SKM-1 treated with dmso at 0.1 percent for 144 hours (cell line): ENCODE measurements at regions not wholly inside any gene's neighbourhood (a gene's known extent, or its start where the extent isn't known, plus 50 kb on each side); places are given as distances from the start of the nearest gene placed in this dataset.
A peak's percentile ranks its signal among the peaks of the same experiment; 100 is the strongest.
"Not testable (repeated sequence)": the region's sequence is repeated elsewhere in the genome, so short reads cannot be mapped to it uniquely, and the experiment has no call there.

ENCODE experiments used
- DNase-seq: peaks from one replicate; lab custom pipeline; 2025; ENCODE audit not compliant: unreplicated experiment; lab: John Stamatoyannopoulos, UW

GRCh38 chr1:229710746-229711145 lies 84.7 kb downstream of the URB2 start:
- no peak for DNase-seq

GRCh38 chr1:229714306-229714705 lies 88.3 kb downstream of the URB2 start:
- DNase-seq: no peak

DNA sequence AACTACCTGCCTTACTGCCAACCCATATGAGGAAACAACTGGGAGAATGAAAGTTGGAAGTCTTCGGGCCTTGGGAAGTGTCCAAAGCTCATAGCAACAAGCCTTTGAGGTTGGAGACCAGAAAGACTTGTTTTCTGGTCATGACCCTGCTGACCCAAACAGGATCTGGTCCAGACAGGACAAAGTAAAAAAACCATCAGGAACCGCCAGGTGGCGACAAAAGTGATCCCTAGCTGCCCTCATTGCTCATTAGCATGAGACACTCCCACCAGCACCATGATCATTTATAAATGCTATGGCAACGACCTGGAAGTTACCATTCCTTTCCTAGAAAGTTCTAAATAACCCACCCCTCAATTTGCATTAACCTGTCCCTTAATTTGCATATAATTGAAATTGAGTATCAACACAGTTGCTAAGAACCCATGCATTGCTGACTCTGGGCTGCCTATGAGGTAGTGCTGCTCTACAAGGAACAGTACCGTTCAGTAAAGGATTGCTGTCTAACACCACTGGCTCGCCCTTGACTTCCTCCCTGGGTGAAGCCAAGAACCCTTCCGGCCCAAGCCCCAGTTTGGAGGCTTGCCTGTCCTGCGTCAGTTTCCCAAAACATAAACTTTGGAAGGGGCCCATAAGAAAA lies 89.0 kb downstream of the URB2 start:
- DNase-seq: peak; percentile 68

GRCh38 chr1:229716069-229716468 lies 90.0 kb downstream of the URB2 start:
- DNase-seq: no peak

- DNase-seq: no peak
These were observed 90.7 kb downstream of the URB2 start for GRCh38 chr1:229716704-229717103.

DNA sequence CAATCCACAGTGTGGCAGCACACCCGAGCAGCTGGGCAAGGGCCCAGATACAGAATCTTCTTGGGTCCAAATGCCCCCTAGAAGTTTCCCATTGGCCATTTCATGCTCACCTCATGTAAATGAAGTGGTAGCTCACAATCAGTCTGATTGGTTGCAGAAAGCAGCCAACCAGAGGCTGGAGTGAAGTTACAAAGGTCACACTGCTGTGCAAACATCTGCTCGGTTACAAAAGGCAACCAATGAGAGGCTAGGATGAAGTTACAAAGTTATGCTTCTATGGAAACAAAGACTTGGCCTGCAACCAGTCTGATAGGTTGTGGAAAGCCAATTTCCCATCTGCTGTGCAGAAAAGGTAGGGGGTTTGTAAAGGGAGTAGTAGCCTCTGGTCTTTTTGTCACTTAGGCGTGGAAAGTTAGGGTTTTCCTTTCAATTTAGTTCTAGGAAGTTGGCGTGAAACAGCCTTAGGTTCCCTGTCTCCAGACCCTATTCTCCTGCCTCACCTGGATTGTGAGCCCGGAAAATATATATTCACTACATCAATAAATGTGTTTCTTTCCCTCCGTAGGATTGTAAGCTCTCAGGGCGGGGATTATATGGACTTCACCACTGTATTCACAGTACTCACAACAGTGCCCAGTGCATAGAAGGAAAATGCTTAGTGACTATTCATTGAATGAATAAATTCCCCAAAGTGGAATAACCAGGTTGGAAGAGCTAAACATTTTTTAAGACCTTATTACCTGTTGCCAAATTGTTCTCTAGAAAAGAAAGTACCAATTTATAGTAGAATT lies 91.9 kb downstream of the URB2 start:
- DNase-seq: no peak

- DNase-seq: no peak
These were observed 100.0 kb downstream of the URB2 start for GRCh38 chr1:229726061-229726460.

GRCh38 chr1:229729916-229730315 lies 103.9 kb downstream of the URB2 start:
- no peak for DNase-seq

- no peak for DNase-seq
These were observed 104.5 kb downstream of the URB2 start for GRCh38 chr1:229730573-229730972.

GRCh38 chr1:229732061-229732460 lies 106.0 kb downstream of the URB2 start:
- DNase-seq: no peak

DNA sequence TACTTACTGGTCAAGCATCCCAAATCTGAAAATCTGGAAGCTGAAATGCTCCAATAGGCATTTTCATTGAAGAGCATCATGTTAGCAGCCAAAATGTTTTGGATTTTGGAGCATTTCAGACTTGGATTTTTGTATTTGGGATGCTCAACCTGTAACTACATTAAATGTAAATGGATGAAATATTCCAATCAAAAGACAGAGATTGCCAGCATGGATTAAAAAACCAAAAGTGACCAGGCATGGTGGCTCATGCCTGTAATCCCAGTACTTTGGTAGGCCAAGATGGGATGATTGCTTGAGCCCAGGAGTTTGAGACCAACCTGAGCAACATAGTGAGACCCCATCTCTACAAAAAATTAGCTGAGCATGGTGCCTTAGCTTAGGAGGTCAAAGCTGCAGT lies 110.3 kb downstream of the URB2 start:
- no peak for DNase-seq

DNA sequence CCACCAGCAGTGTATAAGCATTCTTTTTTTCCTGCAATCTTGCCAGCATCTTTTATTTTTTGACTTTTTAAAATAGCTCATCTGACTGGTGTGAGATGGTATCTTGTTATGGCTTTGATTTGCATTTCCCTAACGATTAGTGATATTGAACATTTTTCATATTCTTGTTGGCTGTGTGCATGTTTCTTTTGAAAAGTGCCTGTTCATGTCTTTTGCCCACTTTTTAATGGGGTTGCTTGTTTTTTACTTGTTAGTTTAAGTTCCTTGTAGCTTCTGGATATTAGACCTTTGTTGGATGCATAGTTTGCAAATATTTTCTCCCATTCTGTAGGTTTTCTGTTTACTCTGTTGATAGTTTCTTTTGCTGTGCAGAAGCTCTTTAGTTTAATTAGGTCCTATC lies 116.6 kb downstream of the URB2 start:
- not testable (repeated sequence) for DNase-seq

GRCh38 chr1:229749992-229750391 lies 123.9 kb downstream of the URB2 start:
- no peak for DNase-seq

- DNase-seq: no peak
These were observed 125.6 kb downstream of the URB2 start for GRCh38 chr1:229751610-229752009.

GRCh38 chr1:229752679-229753078 lies 126.6 kb downstream of the URB2 start:
- DNase-seq: no peak

DNA sequence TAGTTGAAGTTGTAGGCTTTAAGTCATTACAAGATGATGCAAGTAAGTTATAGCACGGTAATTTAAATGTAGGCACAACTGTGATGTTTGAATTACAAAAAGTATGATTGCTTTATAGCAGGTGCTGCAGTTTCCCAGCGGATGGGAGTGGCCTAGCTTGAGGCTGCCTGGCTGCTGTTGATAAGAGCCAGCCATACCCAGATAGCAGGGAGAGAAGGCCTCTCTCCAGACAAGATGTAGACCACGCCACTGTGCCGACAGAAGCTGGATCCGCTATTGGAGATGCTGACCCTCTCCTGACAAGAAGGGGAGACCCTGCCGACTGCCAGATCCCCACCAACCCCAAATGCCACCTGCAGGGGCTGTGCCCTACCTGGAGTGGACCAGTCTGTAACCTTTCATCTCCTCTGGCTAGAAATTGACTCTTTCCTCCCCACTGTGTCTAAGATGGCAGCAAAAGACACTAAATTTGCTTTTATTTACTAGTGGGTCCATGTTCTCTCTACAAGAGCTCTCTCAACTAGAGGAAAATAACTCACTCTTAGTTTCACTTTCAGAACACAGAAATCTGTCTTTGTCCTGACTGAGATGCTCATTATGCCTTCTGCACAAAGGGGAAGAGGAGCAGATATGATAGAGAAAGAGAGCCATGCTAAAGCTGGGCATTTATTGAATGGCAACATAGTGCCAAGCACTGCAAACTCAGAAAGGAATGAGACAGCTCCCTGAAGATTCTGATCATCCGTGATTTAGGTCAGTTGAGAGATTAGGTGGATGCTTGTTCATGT lies 127.9 kb downstream of the URB2 start:
- DNase-seq: no peak

DNA sequence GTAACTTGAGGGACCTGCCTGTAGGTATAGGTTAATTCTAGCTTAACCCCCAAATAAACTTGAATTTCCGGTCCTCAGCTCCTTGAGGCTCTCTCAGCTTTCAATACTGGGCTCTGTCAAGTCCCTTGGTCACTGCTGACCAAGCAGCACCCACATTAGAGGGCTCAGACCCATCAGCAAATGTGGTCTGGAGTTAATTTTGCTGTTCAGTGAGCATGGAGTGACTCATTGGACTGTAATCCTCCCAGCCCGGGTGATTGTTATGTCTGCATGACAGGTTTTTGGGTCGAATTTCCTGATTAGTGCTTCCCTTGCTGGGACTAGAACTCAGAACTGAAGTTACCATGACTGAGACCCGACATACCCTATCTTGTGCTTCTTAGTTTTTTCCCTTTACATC lies 130.6 kb downstream of the URB2 start:
- DNase-seq: no peak

DNA sequence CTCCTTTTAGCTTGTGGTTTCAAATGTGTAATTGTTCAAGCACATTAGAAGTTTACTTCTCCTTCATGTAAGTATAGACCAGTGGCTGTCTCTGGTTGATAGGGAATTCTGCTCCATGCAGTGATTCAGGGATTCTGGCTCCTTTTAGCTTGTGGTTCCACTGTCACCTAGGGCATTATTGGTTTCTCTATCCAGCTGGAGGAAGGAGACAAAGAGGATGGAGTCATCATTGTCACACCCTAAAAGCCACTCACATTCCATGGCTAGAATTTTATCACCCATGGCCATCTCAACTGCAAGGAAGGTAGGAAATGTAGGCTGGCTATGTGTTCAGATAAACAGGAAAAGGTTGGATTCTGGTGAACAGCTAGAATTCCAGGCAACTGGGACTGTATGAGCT lies 131.2 kb downstream of the URB2 start:
- no peak for DNase-seq

DNA sequence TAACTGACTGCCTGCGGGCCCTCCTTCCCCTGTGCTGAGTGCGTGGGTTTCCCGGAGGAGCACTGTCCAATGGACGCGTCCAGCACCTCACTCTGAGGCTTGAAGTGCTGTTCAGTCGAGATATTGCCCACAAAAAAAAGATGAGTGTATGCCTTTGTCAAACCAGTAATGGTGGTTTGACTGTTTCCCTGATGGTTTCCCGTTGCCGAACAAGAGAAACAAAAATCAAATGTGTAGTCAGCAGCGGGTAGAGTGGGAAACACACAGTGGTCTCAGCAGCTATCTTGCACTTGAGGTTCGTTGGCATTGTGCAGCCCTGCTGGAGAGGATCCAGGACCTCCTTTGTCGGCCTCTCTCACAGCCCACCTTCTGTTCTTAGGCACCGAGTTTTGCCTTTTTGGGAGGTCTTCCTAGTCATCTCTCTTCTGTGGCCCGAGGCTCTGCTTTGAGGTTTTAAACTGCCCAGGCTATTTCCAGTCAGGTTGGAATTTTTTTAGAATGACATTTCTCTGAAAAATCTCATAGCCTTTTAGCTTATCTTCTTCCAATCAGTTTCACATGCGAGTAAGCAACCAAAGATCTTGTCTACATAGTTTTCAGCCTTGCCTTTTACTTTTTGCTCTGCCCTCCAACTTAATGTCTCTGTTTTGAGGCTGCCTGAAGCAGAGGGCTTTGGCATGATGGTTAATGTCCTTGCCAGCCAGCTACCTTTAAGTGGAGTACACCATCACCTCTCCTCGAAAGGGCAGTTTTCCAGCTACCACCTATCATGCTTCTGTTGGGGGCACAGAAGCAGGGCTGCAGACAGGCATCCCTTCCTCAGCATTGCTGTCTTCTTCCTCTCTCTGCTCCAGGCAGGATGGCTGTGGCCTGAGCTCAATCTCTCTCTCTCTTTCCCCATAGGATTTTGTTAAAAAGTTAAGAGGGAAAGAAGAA lies 132.3 kb downstream of the URB2 start:
- no peak for DNase-seq

DNA sequence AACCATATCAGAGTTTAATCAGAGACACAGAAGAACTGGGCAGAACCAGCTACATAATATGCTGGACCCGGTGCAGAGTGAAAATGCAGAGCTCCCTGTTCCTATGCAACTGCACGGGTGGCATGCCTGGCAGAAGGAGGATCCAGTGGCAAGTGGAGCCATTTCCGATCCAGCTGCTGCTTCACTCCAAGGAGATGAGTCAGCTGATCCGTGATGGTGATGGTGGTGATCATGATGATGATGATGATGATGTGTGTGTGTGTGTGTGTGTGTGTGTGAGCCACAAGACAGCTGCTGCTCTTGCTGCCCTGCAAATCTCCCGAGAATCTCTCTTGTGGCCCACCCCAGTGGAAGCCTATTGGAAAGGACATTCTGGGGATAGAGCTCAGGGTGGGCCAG lies 133.0 kb downstream of the URB2 start:
- DNase-seq: no peak

DNA sequence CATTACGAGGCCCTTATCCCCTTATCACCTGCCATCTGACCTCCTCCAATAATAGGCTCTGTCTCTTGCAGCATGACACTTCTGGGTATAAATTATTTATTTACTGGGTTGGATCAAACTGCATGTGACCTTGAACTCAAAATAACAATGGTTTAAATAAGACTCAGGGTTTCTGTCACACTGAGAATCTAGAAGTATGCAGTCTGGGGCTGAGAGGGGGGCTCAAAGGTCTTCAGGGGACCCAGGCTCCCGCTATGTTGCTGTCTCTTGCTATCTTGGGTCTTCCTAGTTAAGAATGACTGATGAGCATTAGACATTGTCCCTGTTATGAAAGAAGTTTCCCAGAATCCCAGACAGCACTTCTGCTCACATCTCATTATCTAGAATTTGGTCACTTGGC lies 133.5 kb downstream of the URB2 start:
- DNase-seq: no peak
